K562 (cell line): ENCODE measurements at regions not wholly inside any gene's neighbourhood (a gene's known extent, or its start where the extent isn't known, plus 50 kb on each side); places are given as distances from the start of the nearest gene placed in this dataset.

ENCODE experiments used
- ATAC-seq: fragments of 200-7000 bp; cut with Tn5 transposase; 3 replicates; pipeline ENCODE4 v1.9.1; 2020; ENCODE audit warnings: moderate library complexity
- BruUV-seq: library from RNA; stranded (reverse); fragments of 400-500 nt; replicated peaks from 2 replicates; lab custom pipeline; 2021; lab: Mats Ljungman, UMichigan
- CTCF ChIA-PET: fragments of 300-600 bp; formaldehyde crosslinking; extraction: SDS; loops from one replicate; lab custom pipeline; 2021; ENCODE audit warnings: low intra/inter-chr PET ratio; lab: Yijun Ruan, JAX
- POLR2A ChIA-PET: fragments of 300-600, 350-650 bp; sonication (Branson Sonifier 250); formaldehyde crosslinking; extraction: SDS; loops from one replicate; lab custom pipeline; 2021; ENCODE audit warnings: antibody characterized with exemption, inconsistent platforms; lab: Yijun Ruan, JAX
- DNase-seq, 4 experiments: peaks; one replicate each; pipeline versions ENCODE4 v3.0.0 to v3.0.0-alpha.2; 2011 to 2018; ENCODE audit warnings: low spot score in 3 of 4, mixed read lengths in 3 of 4; ENCODE audit errors: extremely low read depth in 1 of 4
- FAIRE-seq: peaks from 2 replicates; lab custom pipeline; 2011; peaks lifted over from hg19 to GRCh38; lab: Jason Lieb, UNC
- H2AFZ ChIP-seq: 2 replicates; pipeline ENCODE4 v1.6.0; 2011; ENCODE audit warnings: low read depth, low read length, control low read depth, inconsistent platforms
- H3K27ac ChIP-seq: fragments of 200-600 bp; 3 replicates; pipeline ENCODE4 v1.8.0; 2011; ENCODE audit warnings: low read depth, mild to moderate bottlenecking, control low read depth, inconsistent platforms, low read length, moderate library complexity, mixed read lengths; ENCODE audit errors: extremely low read depth
- H3K27me3 ChIP-seq, 2 experiments: fragments of 300-600 bp in 1 of 2; 2 replicates in 1 of 2; 3 replicates in 1 of 2; pipeline versions ENCODE4 v1.6.0 to v1.8.0; 2011; ENCODE audit warnings: inconsistent platforms in 2 of 2, low read length in 2 of 2, mild to moderate bottlenecking in 1 of 2, mixed read lengths in 1 of 2, moderate library complexity in 1 of 2; ENCODE audit not compliant: control insufficient read depth in 2 of 2, insufficient read depth in 2 of 2
- H3K36me3 ChIP-seq: fragments of 300-600 bp; 3 replicates; pipeline ENCODE4 v1.8.0; 2011; ENCODE audit warnings: mild to moderate bottlenecking, low read length, inconsistent platforms; ENCODE audit not compliant: control insufficient read depth, insufficient read depth
- H3K4me1 ChIP-seq, 2 experiments: fragments of 200-600 bp in 1 of 2; replicated peaks in 1 of 2; 2 replicates in 1 of 2; 3 replicates in 1 of 2; pipeline versions ENCODE4 v1.5.1 to v1.8.0; 2011; ENCODE audit warnings: inconsistent platforms in 2 of 2, low read length in 2 of 2, mild to moderate bottlenecking in 1 of 2, mixed read lengths in 1 of 2, moderate library complexity in 1 of 2; ENCODE audit not compliant: control insufficient read depth in 2 of 2, insufficient read depth in 2 of 2
- H3K4me2 ChIP-seq: 2 replicates; pipeline ENCODE4 v1.6.1; 2011; ENCODE audit warnings: low read length, control low read depth, inconsistent platforms, mixed read lengths; ENCODE audit not compliant: insufficient read depth
- H3K4me3 ChIP-seq: fragments of 200-600 bp; sonication (generic), shearing (Covaris generic); 2 replicates; pipeline ENCODE4 v1.5.1; 2016; ENCODE audit warnings: control low read depth, inconsistent platforms
- H3K79me2 ChIP-seq: fragments of 200-600 bp; 3 replicates; pipeline ENCODE4 v1.8.0; 2011; ENCODE audit warnings: low read length, inconsistent platforms; ENCODE audit not compliant: control insufficient read depth, insufficient read depth
- H3K9ac ChIP-seq, 2 experiments: 2 replicates each; pipeline versions ENCODE4 v1.6.0 to v1.6.1; 2011; ENCODE audit warnings: low read depth in 2 of 2, low read length in 2 of 2, control low read depth in 1 of 2, inconsistent platforms in 1 of 2, mild to moderate bottlenecking in 1 of 2, mixed read lengths in 1 of 2; ENCODE audit not compliant: insufficient read depth in 1 of 2
- H3K9me1 ChIP-seq: one replicate; pipeline ENCODE4 v1.6.0; 2011; ENCODE audit warnings: inconsistent platforms, mild to moderate bottlenecking, low read length, moderate library complexity; ENCODE audit not compliant: control insufficient read depth, insufficient read depth
- H3K9me3 ChIP-seq: replicated peaks from 2 replicates; pipeline ENCODE4 v1.5.1; 2011; ENCODE audit warnings: low read depth, low read length, inconsistent platforms; ENCODE audit not compliant: control insufficient read depth, insufficient read depth
- H4K20me1 ChIP-seq: replicated peaks from 2 replicates; pipeline ENCODE4 v1.6.1; 2011; ENCODE audit warnings: low read length, inconsistent platforms, mixed read lengths; ENCODE audit not compliant: control insufficient read depth, insufficient read depth
- BCOR ChIP-seq: fragments of 450-650 bp; IDR thresholded peaks from 2 replicates; pipeline ENCODE4 v1.6.1; 2016
- CBX1 ChIP-seq: sonication (generic); IDR thresholded peaks from 2 replicates; pipeline ENCODE4 v1.6.1; 2016; ENCODE audit warnings: antibody characterized with exemption, low read depth, mild to moderate bottlenecking
- ETV6 ChIP-seq, 3 experiments: fragments of 150-350 bp in 1 of 3; sonication (generic) in 1 of 3; formaldehyde crosslinking in 1 of 3; IDR thresholded peaks; 2 replicates each; pipeline versions ENCODE4 v1.6.1 to v1.8.0; 2014 to 2022; ENCODE audit warnings: borderline replicate concordance in 2 of 3, low read depth in 2 of 3, antibody characterized with exemption in 1 of 3, low read length in 1 of 3, mild to moderate bottlenecking in 1 of 3, missing genetic modification reagents in 1 of 3
- HMBOX1 ChIP-seq: sonication (generic); IDR thresholded peaks from 2 replicates; pipeline ENCODE4 v1.6.1; 2016
- RBBP5 ChIP-seq: fragments of 200-600 bp; sonication (generic); IDR thresholded peaks from 2 replicates; pipeline ENCODE4 v1.6.1; 2012; ENCODE audit warnings: borderline replicate concordance, mild to moderate bottlenecking, low read length, control low read depth, inconsistent platforms; ENCODE audit not compliant: insufficient read depth, poor library complexity, severe bottlenecking
- STAG1 ChIP-seq: sonication (generic); formaldehyde crosslinking; IDR thresholded peaks from 2 replicates; pipeline ENCODE4 v1.5.0; 2020; ENCODE audit warnings: missing genetic modification reagents, borderline replicate concordance
- ZFP30 ChIP-seq: fragments of 250-450 bp; sonication (Bioruptor Pico); IDR thresholded peaks from 2 replicates; pipeline ENCODE4 v1.8.0; 2022; ENCODE audit warnings: moderate library complexity, mild to moderate bottlenecking, inconsistent platforms, borderline replicate concordance
- ZNF23 ChIP-seq: fragments of 250-450 bp; sonication (Bioruptor Pico); IDR thresholded peaks from 2 replicates; pipeline ENCODE4 v1.4.0; 2020; ENCODE audit warnings: mild to moderate bottlenecking
- ZNF395 ChIP-seq: fragments of 200-800 bp; sonication (Bioruptor generic); IDR thresholded peaks from 2 replicates; pipeline ENCODE4 v1.6.1; 2017; ENCODE audit warnings: missing genetic modification characterization, missing compliant biosample characterization
- ZNF77 ChIP-seq: fragments of 250-450 bp; sonication (Bioruptor Pico); IDR thresholded peaks from 2 replicates; pipeline ENCODE4 v1.5.0; 2020
- WGBS: fragments of 100-300 bp; shearing (Covaris generic); methylation state at CpG from one replicate; pipeline ENCODE4 v1.1.6; 2016; ENCODE audit warnings: low coverage, mixed read lengths; ENCODE audit not compliant: insufficient coverage; ENCODE audit errors: missing lambda C conversion rate; 5-methylcytosine and 5-hydroxymethylcytosine counted together
- in situ Hi-C: fragments of 300-500 bp; cut with MboI; formaldehyde crosslinking; loops from 4 replicates; pipeline ENCODE4 v1.15.0; 2018; ENCODE audit warnings: inconsistent platforms, mixed read lengths
- intact Hi-C: fragments of 100-400 bp; cut with micrococcal nuclease; formaldehyde crosslinking; loops from 2 replicates; pipeline ENCODE4 v1.14.2; 2022

- no peak for TF ChIP-seq RBBP5
These were observed 96.2 kb upstream of the VSTM2B start (continued) for GRCh38 chr19:29429581-29429980.

- H3K4me3 ChIP-seq, result no peak overlapping the region
- H3K4me1 ChIP-seq, result no peaks in the 10 kb centered on the region
- in situ Hi-C loops, result no loop called here
- 1% methylated on average over 7 of the region's 7 CpGs for WGBS
- no peaks in the 10 kb centered on the region for H3K9me3 ChIP-seq
- H3K36me3 ChIP-seq, result no peaks in the 10 kb centered on the region
- DNase-seq, result no peak
- ChIA-PET CTCF (no interaction called here), POLR2A (interaction anchor here (0.6 kb wide), 1 partner anchor 12 kb away, joined by 3 read pairs; no protein-coding TSS in a partner anchor)
- intact Hi-C loops, result no loop called here
- no peak for FAIRE-seq
- no peak overlapping the region for H3K27ac ChIP-seq
- TF ChIP-seq BCOR (no peak), ZFP30 (CRISPR knock-in tag) (no peak)
- H3K79me2 ChIP-seq, result no peaks in the 10 kb centered on the region
- H3K4me2 ChIP-seq, result no peak overlapping the region
- H3K9me1 ChIP-seq, result peaks cover 3% of the 10 kb centered on the region
- no TSS peak for BruUV-seq
- H4K20me1 ChIP-seq, result no peaks in the 10 kb centered on the region; the same call in 1 of the 2 replicates
- no peak overlapping the region for H2AFZ ChIP-seq
- no peak overlapping the region for H3K9ac ChIP-seq
- H3K27me3 ChIP-seq, result peaks cover 0 to 13% of the 10 kb centered on the region in 2 experiments; a peak in 2 of 5 replicates
- ATAC-seq, result no peak
These were observed 94.5 kb upstream of the VSTM2B start for GRCh38 chr19:29431332-29431731.

- no peak overlapping the region for H3K27ac ChIP-seq
- ATAC-seq (no peak), FAIRE-seq (no peak), DNase-seq (no peak)
- no peaks in the 10 kb centered on the region; the same call in 1 of the 2 replicates for H4K20me1 ChIP-seq
- H3K27me3 ChIP-seq, result peaks cover 0 to 13% of the 10 kb centered on the region in 2 experiments; a peak in 2 of 5 replicates
- no TSS peak for BruUV-seq
- peaks cover 3% of the 10 kb centered on the region for H3K9me1 ChIP-seq
- CTCF ChIA-PET, result no interaction called here
- H3K9ac ChIP-seq, result no peak overlapping the region
- no peak overlapping the region for H3K4me3 ChIP-seq
- H3K36me3 ChIP-seq, result no peaks in the 10 kb centered on the region
- in situ Hi-C loops (no loop called here), intact Hi-C loops (no loop called here)
- H2AFZ ChIP-seq, result no peak overlapping the region
- no peak overlapping the region for H3K4me2 ChIP-seq
- H3K79me2 ChIP-seq, result no peaks in the 10 kb centered on the region
- H3K4me1 ChIP-seq, result no peaks in the 10 kb centered on the region
- POLR2A ChIA-PET, result no interaction called here
- H3K9me3 ChIP-seq, result no peaks in the 10 kb centered on the region
- 0% methylated on average over 3 of the region's 5 CpGs for WGBS
- TF ChIP-seq ETV6 (IDR thresholded peaks at IDR 0.05; ENCODE audit: borderline replicate concordance in 1 of 2, low read depth in 2 of 2, low read length in 1 of 2) (no peak), ETV6 (CRISPR knock-in tag; IDR thresholded peaks at IDR 0.05; ENCODE audit: borderline replicate concordance) (no peak), STAG1 (no peak), ZNF23 (CRISPR knock-in tag) (no peak), CBX1 (no peak), ZNF77 (CRISPR knock-in tag) (no peak), ZNF395 (CRISPR knock-in tag) (no peak), HMBOX1 (no peak)
These were observed 93.1 kb upstream of the VSTM2B start for GRCh38 chr19:29432677-29433076.
